Kidney glomerular epithelial cell (primary cell): ENCODE measurements at regions not wholly inside any gene's neighbourhood (a gene's known extent, or its start where the extent isn't known, plus 50 kb on each side); places are given as distances from the start of the nearest gene placed in this dataset.
A peak's percentile ranks its signal among the peaks of the same experiment; 100 is the strongest.
"Not testable (repeated sequence)": the region's sequence is repeated elsewhere in the genome, so short reads cannot be mapped to it uniquely, and the experiment has no call there.

Experiments
- DNase-seq: peaks from one replicate; lab custom pipeline; 2025; lab: John Stamatoyannopoulos, UW

DNA sequence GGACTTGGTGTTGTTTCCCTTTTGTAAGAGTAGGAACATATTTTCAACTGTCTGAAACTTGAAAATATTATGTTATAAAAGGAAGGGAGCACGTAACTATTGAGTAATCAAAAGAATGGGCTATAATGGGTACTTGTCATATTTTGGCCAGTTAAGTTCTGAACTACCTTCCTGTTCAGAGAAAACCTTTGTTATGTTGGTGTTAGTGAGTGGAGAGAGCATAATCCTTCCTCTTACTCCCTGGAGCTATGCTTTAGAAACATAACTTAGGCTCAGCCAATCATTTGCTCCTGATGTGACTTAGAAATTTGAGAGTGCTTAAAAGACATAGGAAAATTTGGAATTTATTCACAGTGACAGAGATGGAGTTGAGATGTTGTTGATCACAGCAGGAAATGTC is 482.5 kb upstream of the SPRY2 start:
- no peak for DNase-seq

DNA sequence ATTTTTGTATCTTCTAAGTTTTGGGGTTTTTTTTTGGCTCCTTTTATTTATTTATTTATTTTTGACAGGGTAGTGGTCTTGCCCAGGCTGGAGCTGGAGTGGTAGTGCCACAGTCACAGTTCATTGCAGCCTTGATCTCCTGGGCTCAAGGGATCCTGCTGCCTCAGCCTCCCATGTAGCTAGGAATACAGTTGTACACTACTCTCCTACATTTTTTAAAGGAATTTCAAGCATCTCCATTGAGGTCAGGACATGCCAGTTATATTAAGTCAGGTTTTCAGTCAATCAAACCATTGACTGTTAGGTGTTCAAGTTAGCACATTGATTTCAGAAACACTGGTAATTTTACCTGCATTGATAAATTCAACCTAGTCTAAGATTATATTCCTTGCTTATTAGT is 480.5 kb upstream of the SPRY2 start:
- DNase-seq = peak; percentile 26

DNA sequence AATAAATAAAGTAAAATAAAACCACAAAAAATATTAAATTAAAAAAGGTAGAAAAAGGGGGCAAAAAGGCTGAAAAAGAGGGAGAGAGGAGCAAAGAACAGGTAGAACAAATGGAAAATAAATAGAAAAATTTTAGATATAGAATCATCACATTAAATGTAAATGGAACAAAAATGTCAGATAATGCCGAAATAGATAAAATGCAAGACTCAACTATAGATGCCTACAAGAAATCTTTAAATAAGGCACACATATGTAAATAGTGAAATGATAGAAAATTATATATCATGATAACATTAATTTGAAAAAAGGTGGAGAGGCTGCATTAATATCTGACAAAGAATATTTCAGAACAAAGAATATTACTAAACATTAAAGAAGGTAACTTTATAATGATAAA is 477.1 kb upstream of the SPRY2 start:
- no peak for DNase-seq

DNA sequence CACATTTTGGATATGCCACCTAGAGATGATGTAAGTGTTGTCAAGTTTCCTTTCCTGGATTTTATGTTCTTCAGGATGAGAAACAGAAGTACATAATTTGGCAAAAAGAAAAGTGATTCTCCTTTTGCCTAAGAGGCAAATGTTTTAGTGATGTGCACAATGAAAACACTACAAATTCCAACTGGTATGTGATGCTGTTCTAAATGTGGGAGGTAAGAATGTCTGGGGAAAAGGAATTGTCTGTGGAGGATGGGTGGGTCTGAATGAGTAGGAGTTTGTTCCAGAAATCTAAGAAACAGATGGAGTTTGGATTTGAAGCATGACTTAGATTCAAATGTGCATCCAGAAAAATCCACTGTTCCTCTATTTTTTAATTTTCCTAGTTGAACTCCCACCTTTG is 473.6 kb upstream of the SPRY2 start:
- peak; percentile 39 for DNase-seq

DNA sequence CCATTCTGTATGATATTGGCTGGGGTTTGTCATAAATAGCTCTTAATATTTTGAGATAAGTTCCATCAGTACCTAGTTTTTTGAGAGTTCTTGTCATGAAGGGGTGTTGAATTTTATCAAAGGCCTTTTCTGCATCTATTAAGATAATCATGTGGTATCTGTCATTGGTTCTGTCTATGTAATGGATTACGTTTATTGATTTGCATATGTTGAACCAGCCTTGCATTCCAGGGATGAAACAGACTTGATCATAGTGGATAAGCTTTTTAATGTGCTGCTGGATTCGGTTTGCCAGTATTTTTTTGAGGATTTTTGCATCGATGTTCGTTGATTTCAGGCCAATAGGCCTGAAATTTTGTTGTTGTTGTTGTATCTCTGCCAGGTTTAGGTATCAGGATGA is 469.4 kb upstream of the SPRY2 start:
- not testable (repeated sequence) for DNase-seq

DNA sequence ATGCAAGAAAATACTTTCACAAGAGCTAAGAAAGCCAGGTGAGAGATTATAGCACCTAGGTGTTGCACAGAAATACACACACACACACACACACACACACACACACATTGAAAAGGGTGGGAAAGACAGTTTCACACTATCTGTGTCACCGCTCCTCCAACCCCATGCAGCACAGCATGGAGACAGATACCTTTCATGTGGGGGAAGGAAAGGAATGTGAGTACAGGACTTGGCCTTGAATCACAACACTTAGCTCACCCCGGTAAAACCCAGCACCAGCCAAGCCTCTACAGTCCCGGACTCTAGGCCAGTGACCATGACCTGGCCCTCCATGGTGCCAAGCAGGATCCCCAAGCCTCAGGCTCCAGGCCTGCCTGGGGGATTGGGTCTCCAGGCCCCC is 462.0 kb upstream of the SPRY2 start:
- no peak for DNase-seq

DNA sequence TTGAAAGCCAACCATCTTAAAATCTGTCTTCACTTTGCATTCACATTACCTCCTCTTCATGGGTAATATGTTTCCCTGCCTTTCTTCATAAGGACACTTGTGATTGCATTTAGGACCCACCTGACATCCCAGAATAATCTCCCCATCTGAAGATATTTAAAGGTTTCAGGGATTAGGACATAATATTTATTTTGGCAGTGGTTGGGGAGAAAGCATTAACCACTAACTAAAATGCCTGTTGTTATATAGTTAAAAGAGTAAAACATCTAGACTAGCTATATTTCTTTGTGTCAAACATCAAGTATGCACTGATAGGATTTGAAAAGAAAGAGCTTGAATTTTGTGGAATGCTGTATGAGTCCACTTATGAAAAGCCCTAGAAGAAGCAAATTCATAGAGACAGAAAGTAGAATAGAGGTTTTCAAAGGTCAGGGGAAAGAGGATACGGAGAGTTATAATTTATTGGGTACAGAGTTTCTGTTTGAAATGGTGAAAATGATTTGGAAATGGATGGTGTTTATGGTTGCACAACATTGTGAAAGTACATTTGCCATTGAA is 457.7 kb upstream of the SPRY2 start:
- no peak for DNase-seq

DNA sequence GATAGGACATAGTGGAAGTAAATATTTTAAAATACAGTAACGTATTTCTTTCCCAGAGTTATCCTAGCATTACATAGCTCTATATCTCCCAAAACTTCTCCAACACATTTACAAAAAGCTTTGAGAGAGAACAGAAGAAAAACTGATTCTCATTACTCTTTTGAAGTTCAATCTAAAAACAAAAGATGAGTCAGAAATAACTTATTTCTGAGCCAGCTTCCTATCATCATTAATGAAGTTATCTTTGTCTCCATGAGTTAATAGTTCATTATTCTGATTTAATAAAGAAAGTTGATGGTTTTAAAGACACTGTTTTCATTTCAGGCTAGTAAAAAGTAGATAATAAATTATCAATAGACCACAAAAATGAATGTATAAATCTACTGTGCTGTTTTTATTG is 446.7 kb upstream of the SPRY2 start:
- DNase-seq = no peak

DNA sequence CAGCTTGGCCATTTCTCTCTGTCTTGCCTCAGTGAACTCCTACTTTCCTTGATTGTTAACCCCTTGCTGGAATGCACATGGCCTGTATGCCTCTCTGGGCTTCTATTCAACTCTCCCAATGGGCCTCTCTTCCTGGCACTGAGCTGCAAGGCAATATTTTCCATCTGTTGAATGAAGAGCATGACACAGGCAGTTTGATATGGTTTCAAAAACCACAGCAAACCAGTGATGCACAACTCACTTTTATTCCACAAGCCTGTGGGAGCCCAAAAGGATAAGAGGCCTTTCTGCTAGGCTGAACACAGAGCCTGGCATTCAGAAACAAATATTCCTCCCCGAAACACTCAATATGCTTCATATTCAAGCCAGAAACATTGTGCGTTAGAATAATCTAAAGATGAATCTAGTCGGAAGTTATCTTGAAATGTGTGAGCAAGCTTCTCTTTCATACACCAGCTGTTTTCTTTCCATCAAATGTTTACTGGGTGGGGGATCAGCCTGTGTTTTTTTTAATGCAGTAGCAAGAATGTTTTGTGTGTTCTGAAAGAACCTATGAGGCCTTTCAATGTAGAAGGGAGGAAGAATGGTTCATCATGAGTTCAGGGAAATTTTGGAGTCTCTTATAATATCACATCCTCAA is 443.1 kb upstream of the SPRY2 start:
- DNase-seq = peak; percentile 98

DNA sequence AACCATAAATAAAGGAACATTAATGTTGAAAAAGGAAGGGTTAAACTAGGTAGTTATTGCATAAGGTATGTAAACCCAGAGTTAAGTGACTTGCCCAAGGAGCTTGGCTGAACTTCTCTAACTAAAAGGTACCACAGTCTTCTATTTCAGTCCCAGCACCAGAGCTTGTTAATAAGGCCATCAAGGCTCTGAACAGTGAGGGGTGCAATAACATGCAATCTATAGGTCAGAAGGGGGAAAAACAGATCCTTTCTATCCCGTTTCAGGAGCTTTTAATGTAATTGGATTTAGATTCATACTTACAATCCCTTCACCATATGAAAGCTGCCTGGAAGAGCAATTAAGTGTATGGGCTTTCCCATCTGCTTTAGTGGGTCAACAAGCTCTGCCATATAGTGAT is 441.5 kb upstream of the SPRY2 start:
- no peak for DNase-seq

DNA sequence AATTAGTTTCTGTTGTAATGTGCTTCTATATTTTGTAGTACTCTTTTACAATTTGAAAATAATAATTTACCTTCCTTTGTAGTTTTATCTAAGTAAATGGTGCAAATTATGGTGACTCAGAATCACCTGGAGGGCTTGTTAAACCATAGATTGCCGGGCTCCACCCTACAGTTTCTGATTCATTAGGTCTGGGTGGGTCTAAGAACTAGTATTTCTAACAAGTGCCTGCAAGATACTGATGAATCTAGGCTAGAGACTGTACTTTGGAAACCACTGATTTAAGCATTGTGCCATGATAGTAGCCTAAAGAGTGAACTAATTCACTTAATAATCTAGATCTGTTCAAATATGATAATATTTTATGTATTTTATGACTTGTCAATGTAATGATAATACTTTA is 437.4 kb upstream of the SPRY2 start:
- no peak for DNase-seq

DNA sequence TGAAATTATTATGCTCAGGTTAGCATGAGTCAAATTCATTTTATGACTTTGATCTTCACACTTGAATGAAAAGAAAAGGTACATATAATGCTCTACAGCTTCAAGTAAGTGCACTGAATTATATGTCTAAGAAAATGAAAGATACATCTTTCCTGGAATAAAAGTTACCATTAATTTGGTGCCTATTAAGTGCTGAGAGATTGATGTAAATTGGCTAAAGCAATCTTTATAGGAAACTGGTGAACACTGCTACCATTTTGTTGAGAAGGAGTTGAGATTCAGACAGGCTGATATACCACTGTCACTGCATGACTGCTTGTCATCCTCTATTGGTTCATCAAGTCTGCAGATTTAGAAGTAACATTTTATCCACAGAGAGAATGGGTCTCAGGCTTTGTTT is 416.8 kb upstream of the SPRY2 start:
- no peak for DNase-seq

DNA sequence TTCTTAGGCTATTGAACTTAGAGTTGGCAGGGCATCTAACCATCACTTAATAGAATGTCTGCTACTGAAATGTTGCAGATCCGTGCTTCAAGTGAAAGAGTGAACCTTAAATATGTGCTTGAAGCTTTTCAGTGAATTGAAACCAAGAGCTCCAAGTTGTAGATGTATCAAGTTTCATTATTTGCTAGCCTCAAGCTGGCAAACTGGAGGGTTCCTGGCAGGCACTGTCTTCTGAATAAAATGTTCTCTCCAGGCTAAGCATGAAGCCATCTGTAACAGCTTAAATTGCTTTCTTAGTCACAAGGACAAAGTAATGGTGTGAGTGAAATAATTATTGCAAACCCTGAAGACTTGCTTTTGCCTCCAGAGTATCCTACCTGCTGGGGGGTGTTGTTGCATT is 415.0 kb upstream of the SPRY2 start:
- DNase-seq = no peak

DNA sequence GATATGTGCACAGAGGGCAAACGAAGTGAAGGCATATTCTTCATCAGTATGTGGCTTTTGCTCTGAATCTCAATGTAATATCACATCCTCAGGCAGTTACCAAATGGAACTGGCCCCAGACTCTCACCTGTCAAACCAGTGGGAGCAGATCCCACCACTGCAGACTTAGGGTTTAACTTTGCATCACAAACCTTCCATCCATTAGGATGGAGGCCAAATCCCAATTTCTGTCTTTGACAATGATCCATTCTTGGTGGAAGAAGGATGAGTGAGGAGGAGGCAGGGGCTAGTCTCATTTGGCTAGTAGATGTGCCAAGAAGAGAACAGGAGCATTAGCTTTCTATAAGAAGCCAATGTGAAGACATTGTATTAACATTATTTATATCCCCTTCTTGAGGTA is 413.5 kb upstream of the SPRY2 start:
- no peak for DNase-seq

DNA sequence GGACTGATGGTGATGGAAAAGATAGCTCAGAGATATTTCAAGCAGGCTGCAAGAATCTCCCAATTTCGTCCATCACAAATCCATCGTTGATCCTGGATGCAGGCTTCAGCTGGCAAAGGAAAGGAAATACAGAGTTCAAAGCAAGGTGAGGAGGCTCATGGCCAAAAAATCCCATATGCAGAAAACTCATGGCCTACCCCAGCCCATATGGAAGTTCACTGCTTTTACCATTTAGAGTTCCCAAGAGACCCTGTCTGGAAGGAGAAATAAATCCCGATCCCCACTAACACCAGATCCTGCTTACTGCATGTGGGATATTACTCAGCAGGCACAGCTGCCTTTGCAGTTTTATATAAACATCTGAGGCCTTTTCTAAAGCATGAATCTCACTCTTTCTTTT is 412.9 kb upstream of the SPRY2 start:
- no peak for DNase-seq

DNA sequence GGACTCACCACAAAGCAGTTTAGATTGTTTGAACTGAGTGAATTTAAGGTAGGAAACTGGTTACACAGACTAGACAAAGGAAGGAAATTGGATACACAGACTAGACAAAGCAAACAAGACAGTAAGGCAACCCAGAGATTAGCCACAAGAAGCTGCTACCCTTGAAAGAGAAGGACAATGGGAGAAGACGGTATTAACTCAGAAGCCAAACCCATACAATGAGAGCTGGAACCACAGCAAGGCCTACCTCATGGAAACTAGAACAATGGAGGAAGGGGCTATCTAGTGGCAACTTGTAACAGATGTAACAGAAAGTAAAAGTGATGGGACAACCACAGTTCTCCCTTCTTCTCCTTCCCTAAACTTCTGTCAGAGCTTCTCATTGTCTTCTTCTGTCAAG is 410.9 kb upstream of the SPRY2 start:
- DNase-seq = no peak

DNA sequence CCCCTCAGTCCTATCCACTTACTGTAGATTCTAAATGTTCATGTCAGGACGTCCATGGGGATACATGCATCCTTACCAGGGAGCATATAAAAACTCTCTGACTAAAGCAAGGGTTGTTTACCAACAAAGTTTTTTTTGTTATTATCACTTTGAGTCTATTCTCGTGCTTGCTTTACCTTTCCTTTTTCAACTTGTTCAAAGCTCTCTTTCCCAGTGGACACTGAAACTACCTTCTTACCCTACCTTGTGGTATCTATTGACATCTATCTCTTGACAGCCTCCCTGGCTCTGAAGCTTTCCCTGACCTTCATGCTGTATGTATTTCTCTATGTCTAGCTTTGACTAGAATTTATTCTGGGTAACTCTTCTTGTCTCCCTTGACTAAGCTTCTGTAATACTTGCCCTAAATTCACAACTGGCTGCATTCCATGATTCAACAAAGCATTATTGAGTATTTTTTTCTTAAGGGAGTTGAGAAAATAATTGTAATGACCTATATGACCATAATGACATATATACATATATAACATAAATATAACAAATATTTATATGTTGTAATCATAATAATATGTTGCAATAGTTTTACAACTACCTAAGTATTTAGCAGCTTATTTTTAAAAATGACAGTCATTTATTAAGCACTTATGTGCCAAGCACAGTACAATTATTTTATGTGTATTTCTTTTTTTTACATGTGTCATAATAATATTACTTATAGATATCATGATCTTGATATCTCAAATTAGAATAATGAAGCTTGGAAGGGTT is 403.4 kb upstream of the SPRY2 start:
- DNase-seq = no peak

DNA sequence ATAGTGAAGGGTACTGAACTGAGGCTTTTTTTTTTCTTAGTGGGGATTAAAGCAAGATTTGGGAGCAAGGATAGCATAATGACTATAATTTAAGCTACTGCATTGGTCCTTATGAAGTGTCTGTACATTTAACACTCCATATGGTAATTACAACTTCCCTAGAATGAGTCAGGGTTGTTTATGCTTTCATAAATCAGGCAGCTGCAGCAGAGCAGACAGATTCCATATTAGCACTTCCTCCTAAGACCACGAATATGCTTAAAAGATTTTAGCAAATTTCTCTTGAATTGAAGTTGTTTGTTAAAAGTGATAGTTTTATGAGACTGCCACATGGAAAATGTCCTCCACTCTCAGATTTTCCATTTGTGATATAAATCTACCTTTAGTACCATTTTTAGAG is 401.1 kb upstream of the SPRY2 start:
- no peak for DNase-seq

DNA sequence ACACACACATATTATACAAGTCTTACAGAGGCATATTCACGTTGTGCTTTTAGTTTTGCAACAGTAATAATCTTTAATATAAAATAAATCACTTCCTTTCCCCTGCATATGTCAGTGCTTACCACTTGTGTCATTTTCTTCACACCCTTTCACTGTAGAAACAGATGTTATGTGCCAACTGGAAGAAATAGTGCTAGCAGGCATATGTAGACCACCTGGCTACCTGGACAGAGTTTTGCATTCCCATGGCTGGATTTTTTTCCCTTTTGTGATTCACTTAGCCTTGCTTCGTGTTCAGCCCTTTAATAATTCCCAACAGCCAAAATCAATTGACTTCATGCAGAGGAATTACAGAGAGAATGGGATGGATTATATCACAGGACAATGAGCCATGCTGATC is 399.1 kb upstream of the SPRY2 start:
- DNase-seq = no peak

DNA sequence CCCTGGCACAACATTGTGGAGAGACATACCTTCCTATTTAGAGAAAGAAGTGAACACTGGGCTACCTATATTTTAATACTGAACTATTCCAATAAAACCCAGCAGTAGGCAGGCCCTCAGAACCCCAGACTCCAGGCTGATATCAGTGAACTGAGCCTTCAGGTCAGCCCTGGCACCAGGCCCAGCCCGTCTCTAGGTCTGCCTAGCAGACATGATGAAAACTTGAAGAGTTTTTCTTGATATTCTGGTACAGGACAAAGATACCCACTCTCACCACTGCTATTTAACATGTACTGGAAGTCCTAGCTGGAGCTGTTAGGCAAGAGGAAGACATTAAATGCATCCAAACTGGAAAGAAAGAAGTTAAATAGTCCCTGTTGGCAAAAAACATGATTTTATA is 396.6 kb upstream of the SPRY2 start:
- no peak for DNase-seq

DNA sequence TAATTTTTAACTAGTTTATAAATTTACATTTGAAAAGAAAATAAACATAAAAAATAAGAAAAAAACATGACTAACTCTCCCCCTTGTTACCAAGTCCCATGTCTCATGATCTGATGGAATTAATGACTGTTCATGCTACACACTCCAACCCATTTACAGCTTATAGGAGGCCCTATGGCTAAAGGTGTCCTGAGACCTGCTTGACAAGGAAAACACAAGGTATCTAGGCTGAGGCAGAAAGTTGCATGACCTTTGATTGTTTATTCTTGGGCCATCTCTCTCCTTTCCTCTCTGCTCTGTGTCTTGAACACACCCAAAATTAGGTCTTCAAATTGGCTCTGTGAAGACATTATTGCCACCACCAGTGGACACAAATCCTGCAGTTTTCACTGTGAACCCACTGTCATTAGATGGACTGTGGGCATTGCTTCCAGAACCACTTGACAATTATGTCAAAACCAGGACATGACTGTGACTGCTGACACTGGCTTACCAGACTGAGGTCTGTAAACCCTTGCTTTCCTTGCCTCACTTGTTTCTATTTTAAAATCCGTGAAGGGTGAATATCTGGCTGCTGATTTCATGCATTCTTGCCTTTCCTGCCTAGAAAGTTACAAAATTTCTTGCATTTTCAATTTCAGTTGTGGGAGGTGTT is 386.5 kb upstream of the SPRY2 start:
- no peak for DNase-seq

DNA sequence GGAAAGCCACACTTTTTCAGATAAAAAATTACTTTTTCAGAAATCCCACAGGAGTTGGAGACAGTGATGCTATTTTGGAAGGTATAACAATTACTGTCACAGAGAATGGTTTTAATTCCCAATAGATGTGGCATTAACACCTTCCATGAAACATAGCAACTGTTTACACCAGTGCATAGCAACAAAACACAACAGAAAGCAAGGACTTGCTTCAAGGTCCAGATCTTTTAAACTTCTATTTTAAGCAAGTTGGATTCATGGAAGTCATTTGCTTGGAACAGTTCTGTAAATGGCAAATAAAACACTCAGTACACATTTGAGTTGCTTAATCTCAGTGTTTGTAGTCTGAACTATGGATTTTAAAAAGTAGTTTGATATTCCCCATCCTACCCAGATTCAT is 385.9 kb upstream of the SPRY2 start:
- DNase-seq = no peak

DNA sequence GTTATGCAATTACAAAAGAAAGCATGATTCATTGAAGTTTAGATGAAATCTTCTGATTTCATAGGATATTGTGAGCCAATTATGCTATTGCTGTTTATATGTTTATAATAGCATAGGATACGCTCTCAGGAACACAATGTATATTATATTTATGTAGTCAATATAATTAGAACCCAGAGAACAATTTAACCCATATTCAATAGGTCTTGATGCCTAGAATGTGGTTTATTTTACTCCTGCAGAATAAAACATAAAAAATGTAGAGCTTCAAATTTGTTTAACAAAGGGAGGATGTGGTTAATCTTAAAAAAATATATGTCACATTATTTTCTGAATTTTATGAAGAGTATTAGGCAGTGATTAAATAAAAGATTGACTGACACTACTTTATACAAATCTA is 380.8 kb upstream of the SPRY2 start:
- no peak for DNase-seq
